GM12872 (cell line): ENCODE measurements at regions not wholly inside any gene's neighbourhood (a gene's known extent, or its start where the extent isn't known, plus 50 kb on each side); places are given as distances from the start of the nearest gene placed in this dataset.

Experiments
- TF ChIP-seq, protein P1 (sequence below): IDR thresholded peaks from 3 replicates; pipeline ENCODE4 v1.5.1; 2011; ENCODE audit warnings: low read depth, mild to moderate bottlenecking, low read length, moderate library complexity; ENCODE audit not compliant: insufficient read depth

DNA sequence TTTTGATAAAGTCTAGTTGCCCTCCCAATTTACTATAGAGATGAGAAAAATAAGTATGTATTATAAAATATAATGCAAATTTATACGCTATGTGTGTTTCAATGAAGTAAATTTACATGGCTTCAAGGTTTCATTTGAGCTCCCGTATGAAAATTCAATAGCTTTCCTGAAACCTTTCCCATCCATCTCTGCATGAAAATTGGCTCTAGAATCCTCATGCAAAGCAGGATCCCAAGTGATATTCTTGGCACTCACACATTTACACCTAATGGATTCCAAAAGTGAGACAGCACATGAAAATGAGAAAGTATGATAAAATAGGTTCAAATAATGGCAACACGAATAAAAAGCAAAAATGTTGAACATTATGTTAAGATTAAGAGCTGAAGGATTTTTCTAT, 1595.8 kb upstream of the SEL1L start:
- TF ChIP-seq, protein P1, sequence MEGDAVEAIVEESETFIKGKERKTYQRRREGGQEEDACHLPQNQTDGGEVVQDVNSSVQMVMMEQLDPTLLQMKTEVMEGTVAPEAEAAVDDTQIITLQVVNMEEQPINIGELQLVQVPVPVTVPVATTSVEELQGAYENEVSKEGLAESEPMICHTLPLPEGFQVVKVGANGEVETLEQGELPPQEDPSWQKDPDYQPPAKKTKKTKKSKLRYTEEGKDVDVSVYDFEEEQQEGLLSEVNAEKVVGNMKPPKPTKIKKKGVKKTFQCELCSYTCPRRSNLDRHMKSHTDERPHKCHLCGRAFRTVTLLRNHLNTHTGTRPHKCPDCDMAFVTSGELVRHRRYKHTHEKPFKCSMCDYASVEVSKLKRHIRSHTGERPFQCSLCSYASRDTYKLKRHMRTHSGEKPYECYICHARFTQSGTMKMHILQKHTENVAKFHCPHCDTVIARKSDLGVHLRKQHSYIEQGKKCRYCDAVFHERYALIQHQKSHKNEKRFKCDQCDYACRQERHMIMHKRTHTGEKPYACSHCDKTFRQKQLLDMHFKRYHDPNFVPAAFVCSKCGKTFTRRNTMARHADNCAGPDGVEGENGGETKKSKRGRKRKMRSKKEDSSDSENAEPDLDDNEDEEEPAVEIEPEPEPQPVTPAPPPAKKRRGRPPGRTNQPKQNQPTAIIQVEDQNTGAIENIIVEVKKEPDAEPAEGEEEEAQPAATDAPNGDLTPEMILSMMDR: no peak

DNA sequence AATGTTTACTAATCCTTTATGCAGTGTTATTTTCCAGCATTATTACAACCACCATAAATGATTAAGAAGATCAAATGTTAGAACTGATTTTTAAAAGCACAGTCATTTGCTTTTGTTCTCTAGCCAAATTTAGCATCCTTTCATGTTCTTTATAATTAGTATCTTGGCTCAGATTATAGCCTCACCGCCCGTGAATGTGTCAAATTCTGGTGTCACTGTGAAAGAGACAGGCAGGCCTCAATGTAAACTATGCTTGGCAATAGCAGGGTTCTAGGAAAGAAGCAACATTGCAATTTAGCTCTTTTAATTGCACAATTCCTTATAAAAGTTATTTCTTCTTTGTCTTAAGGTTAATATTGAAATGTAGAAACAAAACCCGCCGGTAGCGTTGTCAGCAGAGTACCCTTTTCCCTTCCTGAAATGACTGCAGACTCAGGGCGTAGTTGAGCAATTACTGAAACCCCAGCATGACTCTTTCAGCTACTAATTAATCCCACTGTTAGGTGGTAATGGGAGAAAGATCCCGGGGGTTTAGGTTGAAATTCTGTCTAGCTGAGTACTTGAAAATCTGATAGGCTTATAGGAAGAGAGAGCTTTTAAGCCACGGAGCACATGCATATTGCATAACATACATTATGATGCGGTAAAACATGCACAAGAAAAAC, 1600.5 kb upstream of the SEL1L start:
- TF ChIP-seq, protein P1: no peak

DNA sequence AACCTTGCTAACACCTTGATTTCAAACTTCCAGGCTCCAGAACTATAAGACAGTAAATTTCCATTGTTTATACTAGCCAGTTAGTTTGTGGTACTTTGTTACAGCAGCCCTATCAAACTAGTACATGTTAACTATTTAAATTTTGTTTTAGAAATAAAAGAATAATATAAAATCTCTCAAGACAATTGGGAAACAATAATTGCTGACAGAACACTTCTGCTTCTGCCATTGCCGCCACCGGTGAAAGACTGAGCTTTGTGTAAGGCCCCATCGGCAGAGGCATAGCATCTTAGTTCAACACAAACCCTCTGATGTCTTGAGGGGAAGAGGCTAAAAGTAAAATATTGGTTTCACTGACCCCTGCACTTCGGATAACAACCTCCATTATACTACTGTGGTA, 1607.1 kb upstream of the SEL1L start:
- TF ChIP-seq, protein P1: no peak

DNA sequence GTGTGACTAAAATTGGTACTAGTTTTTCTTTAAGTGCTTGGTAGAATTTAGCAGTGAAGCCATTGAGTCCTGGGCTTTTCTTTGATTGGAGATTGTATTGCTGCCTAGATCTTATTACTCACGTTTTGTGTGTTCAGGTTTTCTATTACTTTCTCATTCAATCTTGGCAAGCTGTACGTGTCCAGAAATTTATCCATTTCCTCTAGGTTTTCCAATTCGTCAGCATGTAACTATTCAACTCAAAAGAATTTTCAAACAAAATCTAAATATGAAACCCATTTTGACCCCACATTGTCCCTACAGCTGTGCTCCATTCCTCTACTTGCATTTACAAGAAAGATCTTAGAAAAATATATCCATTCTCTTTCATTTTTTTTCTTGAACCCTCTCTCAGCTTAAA, 1613.4 kb upstream of the SEL1L start:
- TF ChIP-seq, protein P1: no peak

DNA sequence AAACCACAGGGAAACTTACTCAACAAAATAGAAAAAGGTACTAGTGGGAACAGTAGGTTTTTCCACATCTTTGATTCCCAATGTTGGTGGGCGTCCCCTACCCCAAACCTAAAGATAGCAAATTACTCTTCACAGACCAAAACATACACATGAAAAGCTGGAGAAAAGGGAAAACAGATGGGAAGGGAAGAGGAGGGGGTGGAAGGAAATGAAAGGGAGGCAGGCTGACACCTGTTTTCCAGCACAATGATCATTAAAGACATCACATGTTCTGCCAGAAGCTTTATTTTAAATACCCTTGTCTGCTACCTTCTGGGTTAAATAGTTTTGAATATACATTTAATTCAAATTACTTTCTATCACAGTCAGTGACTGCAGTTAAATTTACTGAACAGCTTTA, 1617.9 kb upstream of the SEL1L start:
- TF ChIP-seq, protein P1: no peak

DNA sequence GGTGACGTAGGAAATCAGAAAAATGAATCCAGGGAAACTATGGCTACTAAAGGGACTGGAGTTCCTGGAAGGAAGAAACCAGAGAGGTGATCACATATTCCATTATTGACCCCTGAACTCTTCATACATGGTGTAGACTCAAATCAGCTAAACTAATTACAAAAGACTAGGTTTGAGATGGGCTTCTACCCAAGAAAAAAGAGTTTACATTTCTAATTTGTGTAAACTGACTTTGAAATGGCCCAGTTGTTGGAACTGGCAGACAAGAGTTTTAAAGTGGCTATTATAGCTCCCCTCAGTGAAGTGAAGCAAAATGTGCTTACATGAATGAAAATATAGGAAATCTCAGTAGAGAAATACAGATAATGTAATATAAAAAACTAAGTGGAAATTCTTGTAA, 1619.4 kb upstream of the SEL1L start:
- TF ChIP-seq, protein P1: no peak

DNA sequence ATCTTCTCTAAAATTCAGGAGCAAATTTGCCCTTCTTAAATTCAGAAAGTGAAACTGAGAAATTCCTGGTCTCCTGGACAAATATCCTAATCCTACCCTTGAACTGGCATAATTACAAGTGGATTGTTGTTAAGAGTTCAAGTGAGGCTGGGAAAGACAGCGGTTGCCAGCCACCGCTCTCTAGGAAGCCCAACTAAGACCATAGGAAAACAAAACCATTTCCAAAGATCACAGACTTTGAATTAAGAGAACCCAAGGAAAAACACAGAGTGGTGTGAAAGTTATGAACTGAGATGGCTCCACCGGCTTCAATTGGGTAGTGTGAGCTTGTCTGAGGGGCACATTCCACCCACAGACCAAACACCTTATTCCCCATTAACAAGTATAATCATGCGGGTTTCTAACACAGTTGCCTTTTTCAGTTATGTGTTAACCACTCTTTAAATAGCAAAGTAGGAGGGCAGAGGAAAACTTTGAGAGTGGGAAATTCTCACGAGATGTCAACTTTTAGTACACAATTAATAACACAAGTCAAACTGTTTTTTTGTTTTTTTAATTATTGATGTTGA, 1628.8 kb upstream of the SEL1L start:
- TF ChIP-seq, protein P1: no peak

DNA sequence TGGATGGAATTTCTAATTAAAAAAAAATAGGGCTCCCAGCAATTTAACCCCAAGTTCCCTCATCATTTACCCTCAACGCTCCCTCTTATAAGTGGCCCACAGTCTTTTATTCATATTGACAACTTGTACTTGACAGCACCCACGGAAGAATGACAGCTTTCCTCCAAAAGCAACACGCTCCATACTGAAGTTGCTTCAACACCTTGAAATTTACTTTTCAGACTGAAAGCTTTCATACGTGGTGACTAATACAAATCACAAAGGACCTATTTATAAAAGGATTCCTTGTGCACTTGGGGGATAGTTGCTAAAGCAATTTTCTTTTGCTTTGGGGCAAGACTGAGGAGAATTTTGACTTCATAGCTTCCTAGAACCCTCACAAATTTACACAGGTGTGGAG, 1629.4 kb upstream of the SEL1L start:
- TF ChIP-seq, protein P1: no peak
